Activated CD8-positive, alpha-beta memory T cell treated with anti-CD3 and anti-CD28 coated beads for 1 hour (primary cell): ENCODE measurements at regions not wholly inside any gene's neighbourhood (a gene's known extent, or its start where the extent isn't known, plus 50 kb on each side); places are given as distances from the start of the nearest gene placed in this dataset.

ENCODE experiments used
- DNase-seq, 2 donors: peaks; one replicate each; pipeline ENCODE4 v3.0.0-alpha.2; 2020; ENCODE audit warnings: low read depth in 1 of 2; ENCODE audit errors: extremely low read depth in 1 of 2

DNA sequence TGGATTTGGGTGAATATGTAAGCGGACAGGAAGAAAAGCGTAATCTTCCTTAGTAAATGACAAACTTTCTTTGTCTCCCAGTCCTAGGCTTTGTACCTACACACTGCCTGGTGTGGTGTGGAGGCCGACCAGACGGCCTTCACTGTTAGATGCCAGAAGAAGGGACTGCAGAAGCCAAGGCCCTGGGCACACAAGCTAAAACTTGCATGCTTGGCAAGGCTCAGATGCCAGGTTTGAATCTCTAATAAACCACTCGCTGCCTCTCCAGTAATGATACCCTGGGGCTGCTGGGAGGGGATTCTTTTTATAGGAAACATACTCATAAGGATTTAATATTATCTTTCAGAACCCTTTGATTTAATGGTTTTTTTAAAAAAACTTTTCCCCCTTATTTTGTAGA is 263.8 kb downstream of the PTPRC start:
- no peak for DNase-seq

DNA sequence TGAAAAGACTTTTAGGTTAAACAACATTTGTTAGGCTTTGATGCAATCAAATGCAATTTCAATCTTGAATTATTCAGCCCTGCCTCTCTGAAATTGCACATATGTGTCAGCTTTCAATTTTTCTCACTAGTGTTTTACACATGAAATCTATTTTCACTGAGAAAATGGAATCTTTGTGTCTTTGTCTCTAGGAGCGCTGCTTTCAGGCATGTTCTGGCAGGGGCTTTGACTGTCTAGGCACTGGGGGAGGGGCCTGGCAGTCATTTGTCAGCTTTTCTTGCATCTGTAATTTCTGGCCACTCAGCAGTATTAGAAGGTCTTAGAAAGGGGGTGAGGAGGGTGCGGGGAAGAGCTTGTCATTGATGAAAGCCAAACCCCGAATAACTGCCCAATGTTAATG is 264.4 kb downstream of the PTPRC start:
- no peak for DNase-seq

DNA sequence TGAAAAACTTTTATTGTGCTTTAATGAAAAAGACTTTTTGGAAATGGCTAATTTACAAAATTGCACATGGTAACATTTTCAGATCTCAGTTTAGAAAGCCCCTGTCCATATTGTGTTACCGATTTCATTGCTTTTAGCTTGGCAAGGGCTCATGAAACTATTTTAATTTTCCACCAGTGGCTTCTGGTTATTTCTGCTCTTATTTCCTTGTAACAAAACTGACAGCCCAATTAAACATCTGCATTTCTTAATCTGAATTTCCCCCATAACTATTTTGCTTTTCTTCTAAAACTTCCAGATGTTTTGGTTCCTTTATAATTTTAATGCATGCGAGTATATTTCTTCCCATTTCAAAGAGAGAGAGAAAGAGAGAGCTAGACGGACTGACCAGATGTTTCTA is 264.8 kb downstream of the PTPRC start:
- DNase-seq = no peak

DNA sequence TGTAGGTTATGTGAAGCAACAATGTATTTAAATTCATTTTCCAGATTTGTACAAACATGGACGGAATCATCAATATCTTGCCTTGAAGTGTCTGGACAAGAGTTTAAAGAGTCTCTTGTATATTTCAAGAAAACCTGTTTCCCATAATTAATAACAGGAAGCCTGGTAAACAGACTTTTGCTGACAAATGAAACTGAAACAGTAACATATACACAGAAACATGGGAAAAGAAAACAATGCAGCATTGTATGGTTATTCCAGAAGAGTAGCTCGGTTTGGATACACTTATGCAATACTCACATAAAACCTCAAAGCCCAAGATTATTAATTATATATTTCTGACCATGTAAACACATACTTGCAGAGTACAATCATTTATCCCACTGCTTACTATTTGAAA is 265.5 kb downstream of the PTPRC start:
- no peak for DNase-seq

DNA sequence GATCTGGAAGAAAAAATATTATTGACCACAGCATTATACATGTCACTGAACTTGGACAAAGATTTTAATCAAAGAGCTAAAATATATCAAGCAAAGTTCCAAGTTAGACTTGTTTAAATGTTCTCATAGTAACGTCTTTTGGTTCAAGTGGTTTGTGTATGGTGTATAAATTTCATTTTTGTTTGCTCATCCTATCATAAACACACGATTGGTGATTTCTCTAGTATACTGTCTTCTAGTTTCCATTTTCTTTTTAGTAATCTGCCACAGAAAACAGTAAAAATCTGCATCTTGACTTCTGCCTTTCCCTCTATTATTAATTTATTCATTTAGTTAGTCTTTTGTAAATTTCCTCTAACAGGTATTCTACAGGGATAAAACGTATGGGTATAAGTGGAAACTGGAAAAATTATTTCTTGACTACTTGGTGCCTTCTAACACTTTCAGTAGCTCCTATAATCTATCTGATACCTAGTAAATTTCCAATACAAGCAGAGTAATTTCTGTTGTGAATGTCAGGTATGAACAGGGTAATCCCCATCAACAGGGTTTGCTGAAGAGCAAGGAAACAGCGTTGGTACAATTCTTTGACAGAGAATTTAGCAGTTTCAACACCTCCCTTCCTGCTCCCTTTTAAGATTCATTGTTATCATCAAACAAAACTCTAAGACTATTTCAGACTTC is 268.0 kb downstream of the PTPRC start:
- no peak for DNase-seq

DNA sequence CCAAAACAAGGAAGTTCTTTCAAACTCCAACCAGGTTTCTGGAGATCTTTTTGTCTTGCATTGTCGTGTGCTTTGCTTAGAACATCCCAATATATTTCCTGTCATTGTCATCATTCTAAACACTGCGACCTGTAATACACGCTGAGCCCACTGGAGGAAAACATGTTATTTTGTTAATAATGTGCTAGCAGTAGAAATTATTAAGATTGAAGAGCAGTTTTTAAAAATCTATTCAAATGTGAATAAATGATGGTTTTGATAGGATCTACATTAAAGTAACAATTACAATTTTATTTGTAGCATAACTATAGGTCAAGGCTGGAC is 268.5 kb downstream of the PTPRC start:
- no peak for DNase-seq

DNA sequence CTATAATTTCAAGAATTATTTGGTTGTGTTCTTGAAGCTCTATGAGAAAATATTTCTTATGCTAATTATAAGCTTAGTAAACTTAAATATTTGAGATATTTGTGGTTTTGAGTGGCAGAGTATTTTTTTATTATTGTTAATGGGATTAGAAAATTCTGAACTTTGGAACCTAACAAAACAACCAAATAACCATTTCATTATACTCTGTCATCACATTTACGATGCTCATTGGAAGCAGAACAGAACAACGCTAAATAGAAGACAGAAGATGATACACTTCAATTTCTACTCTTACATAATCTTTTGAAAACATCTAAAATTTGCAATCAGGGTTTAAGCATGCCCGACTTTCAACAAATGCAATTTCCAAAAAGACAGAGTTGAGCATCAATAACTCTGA is 270.2 kb downstream of the PTPRC start:
- DNase-seq = no peak

DNA sequence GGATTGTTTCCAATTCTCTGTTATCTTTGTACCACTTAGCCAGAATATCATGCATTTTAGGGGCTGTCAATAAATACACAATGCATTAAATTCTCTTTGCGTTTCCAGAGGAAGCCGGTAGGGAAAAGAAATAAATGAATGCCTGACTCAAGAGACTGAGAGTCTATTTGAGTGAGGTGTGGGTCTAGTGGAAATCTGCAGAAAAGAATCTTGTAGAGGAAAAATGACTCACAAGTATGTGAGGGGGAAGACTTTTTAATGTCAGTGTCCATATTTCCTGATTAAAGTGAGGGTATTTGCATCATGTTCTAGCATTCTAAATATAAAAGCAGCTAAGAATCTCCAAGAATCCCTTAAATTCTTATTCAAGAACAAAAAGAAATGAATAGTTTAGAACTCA is 271.1 kb downstream of the PTPRC start:
- no peak for DNase-seq

DNA sequence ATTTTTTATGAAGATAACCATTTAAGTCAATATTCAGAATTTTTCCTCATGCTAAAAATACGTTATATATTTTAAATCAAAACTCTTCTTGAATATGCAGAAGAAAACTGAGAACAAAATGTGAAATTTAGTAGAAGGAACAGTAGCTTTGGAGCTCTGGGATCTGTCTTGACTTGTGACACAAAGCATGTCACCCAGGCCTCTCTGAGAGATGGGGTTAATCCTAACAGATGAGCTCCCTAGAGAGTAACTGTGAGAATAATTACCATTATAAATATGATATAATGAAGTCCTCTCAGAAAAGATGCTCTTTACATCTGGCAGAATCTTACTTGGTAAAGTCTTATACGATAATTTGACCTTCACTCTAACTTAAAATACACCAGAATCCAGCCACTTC is 272.0 kb downstream of the PTPRC start:
- no peak for DNase-seq

DNA sequence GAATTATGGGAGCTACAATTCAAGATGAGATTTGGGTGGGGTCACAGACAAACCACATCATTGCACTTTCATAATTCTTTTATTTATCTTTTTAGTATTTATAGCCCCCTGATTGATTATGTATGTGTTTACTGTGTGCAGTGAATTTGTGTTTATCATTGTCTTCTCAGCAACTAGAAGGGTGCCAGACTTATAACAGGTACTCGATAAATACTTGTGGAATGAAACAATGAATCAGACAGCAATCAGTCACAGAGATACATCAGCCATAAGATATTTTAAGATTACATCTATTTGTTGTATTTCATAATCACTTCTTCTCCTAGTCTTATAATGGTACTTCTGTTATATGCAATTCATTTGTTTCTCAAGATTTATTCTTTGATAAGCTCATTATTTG is 273.2 kb downstream of the PTPRC start:
- no peak for DNase-seq

DNA sequence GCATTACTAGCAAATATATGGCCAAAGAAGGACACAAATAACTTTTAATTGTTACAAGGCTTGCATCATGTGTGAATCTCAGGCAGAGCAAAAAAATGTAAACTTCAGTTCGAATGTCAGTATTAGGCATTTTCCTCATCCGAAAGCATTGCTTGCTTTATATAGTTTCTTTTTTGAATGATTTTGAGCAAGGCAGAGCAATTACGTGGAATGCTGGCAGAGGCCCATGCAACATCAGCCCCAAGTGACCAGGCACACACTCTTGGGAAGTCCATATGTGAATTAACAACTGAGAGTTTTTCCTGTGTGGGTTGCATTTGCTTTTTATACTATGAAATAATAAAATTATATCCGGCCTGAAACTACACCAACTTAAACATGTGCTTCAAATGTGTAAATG is 274.8 kb downstream of the PTPRC start:
- DNase-seq = no peak

DNA sequence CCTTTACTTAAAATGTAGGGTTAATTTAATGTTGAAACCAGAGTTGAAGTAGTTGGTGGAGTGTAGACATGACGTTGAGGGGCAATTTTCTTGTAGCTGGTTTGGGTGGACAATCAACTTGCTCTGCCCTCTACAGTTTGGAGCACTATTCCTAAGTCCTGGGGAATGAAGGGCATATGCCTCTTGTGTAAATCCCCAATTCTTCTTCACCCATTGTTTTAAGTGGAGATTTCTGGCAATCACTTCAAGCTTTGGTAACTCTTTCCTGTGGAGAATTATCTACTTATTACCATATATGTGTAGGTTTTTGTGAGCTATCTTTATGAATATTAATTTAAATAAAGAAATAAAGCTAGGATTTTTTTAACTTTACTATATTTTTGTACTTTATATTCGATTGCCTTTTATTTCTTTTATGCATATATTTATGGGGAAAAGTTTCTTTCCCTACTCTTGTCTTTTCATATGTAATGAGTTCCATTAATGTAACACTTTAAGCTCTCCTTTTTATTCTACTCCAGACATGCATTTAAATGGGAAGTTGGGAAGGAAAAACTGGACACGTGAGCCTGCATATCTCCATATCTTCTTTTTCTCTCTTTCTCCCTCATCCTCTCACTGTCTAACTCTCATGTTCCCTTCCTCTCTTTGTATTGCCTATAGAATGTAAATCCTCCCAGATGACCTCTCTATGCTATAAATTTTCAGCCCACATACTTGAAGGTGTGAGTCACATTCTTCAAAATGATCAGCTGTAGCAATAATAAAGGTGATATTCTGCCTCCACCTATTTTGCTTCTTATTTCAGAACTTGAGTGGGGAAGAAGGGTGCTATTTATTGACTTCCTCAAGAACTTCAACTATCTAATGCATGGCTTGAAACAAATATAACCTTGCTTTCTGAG is 276.7 kb downstream of the PTPRC start:
- no peak for DNase-seq

DNA sequence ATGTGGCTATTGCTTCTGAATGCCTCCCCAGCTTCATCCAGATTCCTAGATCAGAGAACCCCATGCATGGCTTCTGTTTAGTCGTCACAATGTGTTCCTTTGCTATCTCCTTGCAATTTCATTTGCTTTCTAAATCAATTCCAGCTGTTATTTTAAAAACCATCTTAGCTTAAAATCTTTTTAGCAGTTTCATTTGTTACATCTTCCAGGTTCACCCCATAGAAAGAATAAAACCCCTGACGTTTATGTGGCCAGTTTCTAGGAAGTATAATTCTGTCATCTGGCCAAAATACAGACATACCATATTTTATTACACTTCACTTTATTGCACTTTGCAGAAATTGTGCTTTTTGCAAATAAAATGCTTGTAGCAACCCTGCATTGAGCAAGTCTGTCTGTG is 278.4 kb downstream of the PTPRC start:
- DNase-seq = no peak

DNA sequence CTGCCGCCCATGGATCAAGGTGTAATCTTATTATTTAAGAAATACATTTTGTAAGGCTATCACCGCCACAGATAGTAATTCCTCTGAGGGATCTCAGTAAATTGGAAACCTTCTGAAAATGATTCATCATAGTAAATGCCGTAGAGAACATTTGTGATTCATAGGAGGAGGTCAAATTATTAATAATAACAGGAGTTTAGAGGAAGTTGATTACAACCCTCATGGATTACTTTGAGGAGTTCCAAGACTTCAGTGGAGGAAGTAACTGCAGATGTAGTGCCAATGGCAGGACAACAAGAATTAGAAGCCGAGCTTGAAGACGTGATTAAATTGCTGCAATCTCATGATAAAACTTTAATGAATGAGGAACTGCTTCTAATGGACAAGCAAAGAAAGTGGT is 280.1 kb downstream of the PTPRC start:
- DNase-seq = no peak

DNA sequence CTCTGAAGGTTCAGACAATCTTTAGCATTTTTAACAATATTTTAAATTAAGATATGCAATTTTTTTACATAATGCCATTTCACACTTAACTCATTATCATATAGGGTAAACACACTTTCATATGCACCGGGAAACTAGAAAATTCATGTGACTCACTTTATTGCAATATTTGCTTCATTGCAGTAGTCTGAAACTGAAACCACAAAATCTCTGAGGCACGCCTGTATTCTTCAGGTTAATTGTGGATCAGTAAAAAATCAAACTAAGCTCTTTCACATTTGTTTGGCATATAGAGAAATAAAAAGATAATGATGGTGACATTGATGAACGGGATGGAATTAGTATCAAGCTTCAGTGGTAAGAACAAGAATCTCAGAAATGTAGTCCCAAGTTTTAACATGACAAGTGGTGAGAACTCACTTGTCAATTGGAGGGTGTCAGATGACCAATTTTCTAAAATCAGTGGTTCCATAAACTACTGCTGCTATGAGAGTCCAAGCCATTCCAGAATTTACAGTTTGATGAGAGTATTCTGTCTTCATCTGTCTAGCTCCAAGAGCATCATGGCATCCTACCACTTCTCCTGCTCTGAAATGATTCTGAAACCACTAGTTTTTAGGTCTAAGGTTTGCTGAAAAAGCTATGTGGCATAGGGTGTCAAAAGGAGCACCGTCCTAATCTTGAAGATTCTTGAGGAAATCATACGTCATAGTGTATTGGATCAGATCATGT is 281.0 kb downstream of the PTPRC start:
- no peak for DNase-seq

DNA sequence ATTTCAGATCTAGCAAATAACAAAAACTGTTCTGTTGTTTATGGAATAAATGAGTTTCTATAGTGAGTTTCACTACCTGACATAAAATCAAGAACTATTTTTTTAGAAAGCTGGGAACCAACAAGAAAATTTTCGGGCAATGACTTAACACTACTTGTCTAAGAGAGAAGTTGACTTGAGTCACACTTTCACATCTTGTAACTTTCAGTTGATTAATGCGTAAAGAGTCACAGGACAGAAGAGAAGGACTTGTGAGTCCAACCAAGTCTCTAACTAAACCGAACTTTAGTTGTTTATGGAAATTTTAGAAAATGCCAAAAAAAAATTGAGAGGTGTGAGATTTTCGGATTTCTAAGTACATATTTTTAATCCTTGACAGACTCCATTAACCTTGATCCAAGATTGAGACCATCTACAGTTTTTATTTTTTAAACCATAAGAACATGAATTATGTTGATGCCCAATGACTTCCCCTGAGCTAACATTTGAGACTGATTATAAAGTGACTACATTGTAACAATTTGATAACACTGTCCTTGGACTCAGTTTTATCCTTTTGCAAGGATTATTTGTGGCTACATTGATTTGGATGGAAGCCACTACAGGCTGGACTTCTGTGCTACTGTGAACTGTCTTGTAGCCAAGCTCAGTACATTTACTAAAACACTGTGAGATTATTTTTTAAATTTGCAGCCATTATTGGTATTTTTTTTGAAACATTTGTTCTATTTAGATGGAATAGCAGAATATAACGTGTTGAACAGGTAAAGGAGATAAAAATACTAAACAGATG is 284.0 kb downstream of the PTPRC start:
- DNase-seq = no peak

DNA sequence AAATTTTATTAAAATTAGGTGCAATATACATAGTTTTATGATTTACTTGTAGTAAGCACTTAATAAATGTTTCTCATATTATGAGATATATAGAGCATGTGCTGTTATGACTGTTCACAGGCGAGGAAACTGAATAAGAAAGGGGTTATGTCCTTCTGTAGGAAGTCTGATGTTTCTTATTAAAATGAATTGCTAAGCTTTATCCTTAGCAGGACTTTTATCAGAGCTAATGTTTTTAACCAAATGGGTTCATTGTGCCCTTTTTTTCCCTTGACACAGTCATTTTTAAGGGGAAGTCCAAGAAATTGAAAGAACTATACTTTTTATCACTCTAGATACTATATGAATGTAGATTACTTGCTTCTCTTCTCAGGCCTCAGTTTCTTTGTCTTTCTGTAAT is 285.2 kb downstream of the PTPRC start:
- no peak for DNase-seq

DNA sequence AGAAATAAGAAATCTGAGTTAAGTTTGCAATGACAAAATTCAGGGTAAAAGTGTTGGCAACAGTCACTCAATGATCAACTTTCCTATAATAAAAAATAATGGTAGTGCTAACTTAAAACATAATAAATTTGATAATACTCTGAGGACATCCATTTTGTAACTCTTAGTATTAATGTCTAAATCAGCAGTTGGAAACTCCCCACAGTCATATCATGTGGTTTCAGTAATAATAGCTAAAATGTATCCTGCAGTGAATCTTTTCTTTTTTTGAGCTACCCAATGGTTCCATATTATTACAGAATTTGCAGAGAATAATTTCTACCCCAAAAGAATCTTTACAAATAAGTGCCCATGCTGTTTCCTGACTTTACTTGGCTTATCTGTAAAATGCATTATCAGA is 286.7 kb downstream of the PTPRC start:
- DNase-seq = no peak

DNA sequence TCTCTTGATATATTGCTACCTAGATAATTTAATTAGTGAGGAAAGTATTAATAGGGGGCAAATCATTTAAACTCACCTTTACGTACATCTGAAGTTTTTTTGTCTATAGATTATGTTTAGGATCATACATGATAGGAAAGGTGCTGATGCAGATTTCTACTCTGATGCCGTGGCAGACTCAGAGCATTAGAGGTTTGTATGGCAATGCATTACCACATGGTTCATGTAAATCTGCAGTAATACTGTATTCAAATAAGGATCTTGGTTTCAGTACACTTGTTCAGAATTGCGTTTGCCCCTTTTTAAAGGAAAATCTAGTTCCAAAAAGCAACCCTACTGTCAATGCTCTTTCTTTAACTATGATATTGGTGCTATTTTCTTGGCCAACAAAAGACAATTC is 288.3 kb downstream of the PTPRC start:
- DNase-seq = no peak

DNA sequence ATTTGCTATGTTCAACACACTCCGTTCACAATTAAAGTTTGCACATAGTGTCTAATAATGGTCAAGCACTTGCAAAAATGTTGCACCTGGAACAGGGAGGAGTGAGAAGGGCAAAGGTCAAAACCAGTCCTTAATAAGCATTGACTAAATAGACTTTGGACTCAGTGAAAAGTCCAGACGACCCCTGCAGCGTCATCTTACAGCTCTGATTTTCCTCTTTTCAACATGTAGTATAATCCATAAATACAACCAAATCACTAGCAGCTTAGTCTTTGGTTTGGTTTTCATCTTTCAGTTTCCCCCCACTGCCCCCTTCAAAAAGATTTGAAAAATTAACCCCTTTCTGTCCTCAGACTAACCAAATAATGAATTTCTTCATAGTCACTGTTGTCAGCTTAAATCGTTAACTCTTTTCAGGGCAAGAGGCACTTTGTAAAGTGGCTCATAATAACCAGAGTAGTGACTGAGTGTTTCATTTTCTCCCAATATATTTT is 290.3 kb downstream of the PTPRC start:
- DNase-seq = no peak
